ENCODE measurements at regions not wholly inside any gene's neighbourhood (a gene's known extent, or its start where the extent isn't known, plus 50 kb on each side); places are given as distances from the start of the nearest gene placed in this dataset.
"Not testable (repeated sequence)": the region's sequence is repeated elsewhere in the genome, so short reads cannot be mapped to it uniquely, and the experiment has no call there.

DNA sequence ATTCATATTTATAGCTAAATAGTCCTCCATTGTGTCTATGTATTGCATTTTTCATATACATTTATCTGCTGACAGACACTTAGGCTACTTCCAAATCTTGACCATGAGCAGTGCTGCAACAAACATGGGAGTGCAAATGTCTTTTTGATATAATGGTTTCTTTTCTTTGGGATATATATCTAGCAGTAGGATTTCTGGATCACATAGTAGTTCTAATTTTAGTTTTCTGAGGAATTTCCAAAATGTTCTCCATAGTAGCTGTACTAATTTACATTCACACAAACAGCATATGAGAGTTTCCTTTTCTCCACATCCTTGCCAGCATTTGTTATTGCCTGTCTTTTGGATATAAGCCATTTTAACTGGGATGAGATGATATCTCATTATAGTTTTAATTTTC lies 1521.3 kb downstream of the REEP3 start:
- POLR2A ChIA-PET (ENCODE audit: low non-redundant PET) = no interaction called here
- Histone ChIP-seq H3K36me3 (ENCODE audit: insufficient read depth, low read length, poor library complexity, severe bottlenecking) (no peaks in the 10 kb centered on the region), H3K4me1 (ENCODE audit: insufficient read depth, low read length, poor library complexity, severe bottlenecking) (no peaks in the 10 kb centered on the region), H3K27ac (ENCODE audit: low read depth, low read length, poor library complexity, severe bottlenecking) (no peak overlapping the region), H3K9me3 (ENCODE audit: low read depth, low read length, poor library complexity, severe bottlenecking) (no peaks in the 10 kb centered on the region), H3K4me3 (ENCODE audit: low read depth, low read length, poor library complexity, severe bottlenecking) (no peak overlapping the region), H3K27me3 (replicated peaks; ENCODE audit: insufficient read depth, low read depth, low read length, poor library complexity) (no peaks in the 10 kb centered on the region)
- CTCF ChIA-PET = no interaction called here
- DNase-seq (ENCODE audit: low spot score) = no peak
- no peak for TF ChIP-seq EZH2 (IDR thresholded peaks at IDR 0.05; ENCODE audit: borderline replicate concordance, low read depth, low read length, poor library complexity, severe bottlenecking)
- TF ChIP-seq, protein P1, sequence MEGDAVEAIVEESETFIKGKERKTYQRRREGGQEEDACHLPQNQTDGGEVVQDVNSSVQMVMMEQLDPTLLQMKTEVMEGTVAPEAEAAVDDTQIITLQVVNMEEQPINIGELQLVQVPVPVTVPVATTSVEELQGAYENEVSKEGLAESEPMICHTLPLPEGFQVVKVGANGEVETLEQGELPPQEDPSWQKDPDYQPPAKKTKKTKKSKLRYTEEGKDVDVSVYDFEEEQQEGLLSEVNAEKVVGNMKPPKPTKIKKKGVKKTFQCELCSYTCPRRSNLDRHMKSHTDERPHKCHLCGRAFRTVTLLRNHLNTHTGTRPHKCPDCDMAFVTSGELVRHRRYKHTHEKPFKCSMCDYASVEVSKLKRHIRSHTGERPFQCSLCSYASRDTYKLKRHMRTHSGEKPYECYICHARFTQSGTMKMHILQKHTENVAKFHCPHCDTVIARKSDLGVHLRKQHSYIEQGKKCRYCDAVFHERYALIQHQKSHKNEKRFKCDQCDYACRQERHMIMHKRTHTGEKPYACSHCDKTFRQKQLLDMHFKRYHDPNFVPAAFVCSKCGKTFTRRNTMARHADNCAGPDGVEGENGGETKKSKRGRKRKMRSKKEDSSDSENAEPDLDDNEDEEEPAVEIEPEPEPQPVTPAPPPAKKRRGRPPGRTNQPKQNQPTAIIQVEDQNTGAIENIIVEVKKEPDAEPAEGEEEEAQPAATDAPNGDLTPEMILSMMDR (conservative IDR thresholded peaks at IDR 0.05; ENCODE audit: low read depth, low read length) = no peak
- BruUV-seq (replicated peaks) = no TSS peak
- intact Hi-C loops (cut with micrococcal nuclease; ENCODE audit: unreplicated experiment) = no loop called here

- DNase-seq (ENCODE audit: low spot score) = no peak
- H3K27ac ChIP-seq (ENCODE audit: low read depth, low read length, poor library complexity, severe bottlenecking) = no peak overlapping the region
- intact Hi-C loops (cut with micrococcal nuclease; ENCODE audit: unreplicated experiment) = no loop called here
- H3K9me3 ChIP-seq (ENCODE audit: low read depth, low read length, poor library complexity, severe bottlenecking) = peaks cover 3% of the 10 kb centered on the region
- TF ChIP-seq EZH2 (IDR thresholded peaks at IDR 0.05; ENCODE audit: borderline replicate concordance, low read depth, low read length, poor library complexity, severe bottlenecking) = no peak
- TF ChIP-seq, protein P1 (conservative IDR thresholded peaks at IDR 0.05; ENCODE audit: low read depth, low read length) = no peak
- no peaks in the 10 kb centered on the region for H3K27me3 ChIP-seq (replicated peaks; ENCODE audit: insufficient read depth, low read depth, low read length, poor library complexity)
- CTCF ChIA-PET = no interaction called here
- no peaks in the 10 kb centered on the region for H3K36me3 ChIP-seq (ENCODE audit: insufficient read depth, low read length, poor library complexity, severe bottlenecking)
- POLR2A ChIA-PET (ENCODE audit: low non-redundant PET) = no interaction called here
- no peaks in the 10 kb centered on the region for H3K4me1 ChIP-seq (ENCODE audit: insufficient read depth, low read length, poor library complexity, severe bottlenecking)
- no peak overlapping the region for H3K4me3 ChIP-seq (ENCODE audit: low read depth, low read length, poor library complexity, severe bottlenecking)
- BruUV-seq (replicated peaks) = no TSS peak
Observed at GRCh38 chr10:65046831-65047230, 1525.6 kb downstream of the REEP3 start.

DNA sequence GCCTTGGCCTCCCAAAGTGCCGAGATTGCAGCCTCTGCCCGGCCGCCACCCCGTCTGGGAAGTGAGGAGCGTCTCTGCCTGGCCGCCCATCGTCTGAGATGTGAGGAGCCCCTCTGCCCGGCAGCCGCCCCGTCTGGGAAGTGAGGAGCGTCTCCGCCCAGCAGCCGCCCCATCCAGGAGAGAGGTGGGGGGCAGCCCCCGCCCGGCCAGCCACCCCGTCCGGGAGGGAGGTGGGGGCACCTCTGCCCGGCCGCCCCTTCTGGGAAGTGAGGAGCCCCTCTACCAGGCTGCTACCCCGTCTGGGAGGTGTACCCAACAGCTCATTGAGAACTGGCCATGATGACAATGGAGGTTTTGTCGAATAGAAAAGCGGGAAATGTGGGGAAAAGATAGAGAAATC lies 1530.9 kb downstream of the REEP3 start:
- H3K36me3 ChIP-seq (ENCODE audit: insufficient read depth, low read length, poor library complexity, severe bottlenecking); H3K27ac ChIP-seq (ENCODE audit: low read depth, low read length, poor library complexity, severe bottlenecking); H3K9me3 ChIP-seq (ENCODE audit: low read depth, low read length, poor library complexity, severe bottlenecking); BruUV-seq (replicated peaks); DNase-seq (ENCODE audit: low spot score); POLR2A ChIA-PET (ENCODE audit: low non-redundant PET); H3K4me3 ChIP-seq (ENCODE audit: low read depth, low read length, poor library complexity, severe bottlenecking); intact Hi-C loops (cut with micrococcal nuclease; ENCODE audit: unreplicated experiment); H3K27me3 ChIP-seq (replicated peaks; ENCODE audit: insufficient read depth, low read depth, low read length, poor library complexity); CTCF ChIA-PET; H3K4me1 ChIP-seq (ENCODE audit: insufficient read depth, low read length, poor library complexity, severe bottlenecking): not testable (repeated sequence)

- H3K36me3 ChIP-seq (ENCODE audit: insufficient read depth, low read length, poor library complexity, severe bottlenecking); H3K4me1 ChIP-seq (ENCODE audit: insufficient read depth, low read length, poor library complexity, severe bottlenecking); POLR2A ChIA-PET (ENCODE audit: low non-redundant PET); BruUV-seq (replicated peaks); DNase-seq (ENCODE audit: low spot score); H3K9me3 ChIP-seq (ENCODE audit: low read depth, low read length, poor library complexity, severe bottlenecking); CTCF ChIA-PET; H3K27me3 ChIP-seq (replicated peaks; ENCODE audit: insufficient read depth, low read depth, low read length, poor library complexity); intact Hi-C loops (cut with micrococcal nuclease; ENCODE audit: unreplicated experiment); H3K27ac ChIP-seq (ENCODE audit: low read depth, low read length, poor library complexity, severe bottlenecking); H3K4me3 ChIP-seq (ENCODE audit: low read depth, low read length, poor library complexity, severe bottlenecking): not testable (repeated sequence)
Observed at GRCh38 chr10:65053397-65053796, 1532.2 kb downstream of the REEP3 start.

DNA sequence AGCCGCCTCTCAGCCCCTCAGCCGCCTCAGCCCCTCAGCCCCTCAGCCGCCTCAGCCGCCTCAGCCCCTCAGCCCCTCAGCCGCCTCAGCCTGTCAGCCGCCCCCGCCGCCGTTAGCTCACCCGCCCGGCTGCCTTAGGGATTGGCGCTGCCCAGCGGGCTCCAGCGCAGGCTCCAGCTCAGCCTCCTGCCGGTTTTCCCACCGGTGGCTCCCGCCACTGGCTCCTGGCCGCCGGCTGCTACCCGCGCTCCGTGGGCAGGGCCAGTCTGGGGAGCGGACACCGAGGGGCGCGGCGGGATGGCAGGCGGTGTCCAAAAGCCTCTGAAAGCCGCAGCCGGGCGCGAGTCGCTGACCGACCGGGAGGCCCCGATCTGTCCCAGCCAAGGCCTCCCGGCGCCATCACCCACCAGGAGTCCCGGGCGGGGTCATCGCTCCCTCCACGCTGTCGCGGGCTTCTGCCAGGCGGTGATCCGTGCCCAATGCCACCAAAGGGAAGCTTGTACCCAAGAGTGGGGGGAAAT lies 1532.7 kb downstream of the REEP3 start:
- H3K4me3 ChIP-seq (ENCODE audit: low read depth, low read length, poor library complexity, severe bottlenecking); CTCF ChIA-PET; H3K4me1 ChIP-seq (ENCODE audit: insufficient read depth, low read length, poor library complexity, severe bottlenecking); POLR2A ChIA-PET (ENCODE audit: low non-redundant PET); H3K36me3 ChIP-seq (ENCODE audit: insufficient read depth, low read length, poor library complexity, severe bottlenecking); H3K27me3 ChIP-seq (replicated peaks; ENCODE audit: insufficient read depth, low read depth, low read length, poor library complexity); DNase-seq (ENCODE audit: low spot score); intact Hi-C loops (cut with micrococcal nuclease; ENCODE audit: unreplicated experiment); H3K9me3 ChIP-seq (ENCODE audit: low read depth, low read length, poor library complexity, severe bottlenecking); BruUV-seq (replicated peaks); H3K27ac ChIP-seq (ENCODE audit: low read depth, low read length, poor library complexity, severe bottlenecking): not testable (repeated sequence)

DNA sequence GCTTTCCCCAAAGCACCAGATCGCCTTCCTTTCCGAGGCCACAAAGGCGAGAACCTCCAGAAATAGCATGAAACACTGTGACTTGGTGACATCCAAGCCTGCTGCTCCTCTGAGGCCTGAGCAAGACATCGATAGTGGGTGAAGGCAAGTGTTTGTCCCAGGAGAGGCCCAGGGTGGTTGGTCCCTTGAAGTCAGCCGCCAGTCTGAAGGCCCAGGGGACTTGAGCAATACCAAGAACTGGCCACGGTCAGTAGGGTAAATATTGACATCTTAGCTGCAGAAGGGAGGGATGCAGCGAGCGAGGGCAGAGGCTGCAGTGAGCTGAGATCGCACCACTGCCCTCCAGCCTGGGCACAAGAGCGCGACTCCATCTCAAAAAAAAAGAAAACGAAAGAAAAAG lies 1533.5 kb downstream of the REEP3 start:
- DNase-seq (ENCODE audit: low spot score); intact Hi-C loops (cut with micrococcal nuclease; ENCODE audit: unreplicated experiment); H3K27ac ChIP-seq (ENCODE audit: low read depth, low read length, poor library complexity, severe bottlenecking); H3K4me3 ChIP-seq (ENCODE audit: low read depth, low read length, poor library complexity, severe bottlenecking); BruUV-seq (replicated peaks); H3K36me3 ChIP-seq (ENCODE audit: insufficient read depth, low read length, poor library complexity, severe bottlenecking); CTCF ChIA-PET; POLR2A ChIA-PET (ENCODE audit: low non-redundant PET); H3K9me3 ChIP-seq (ENCODE audit: low read depth, low read length, poor library complexity, severe bottlenecking); H3K4me1 ChIP-seq (ENCODE audit: insufficient read depth, low read length, poor library complexity, severe bottlenecking); H3K27me3 ChIP-seq (replicated peaks; ENCODE audit: insufficient read depth, low read depth, low read length, poor library complexity): not testable (repeated sequence)

All from A673 (cell line).